GM12891 (cell line): ENCODE measurements at regions not wholly inside any gene's neighbourhood (a gene's known extent, or its start where the extent isn't known, plus 50 kb on each side); places are given as distances from the start of the nearest gene placed in this dataset.
"Not testable (repeated sequence)": the region's sequence is repeated elsewhere in the genome, so short reads cannot be mapped to it uniquely, and the experiment has no call there.

ENCODE experiments used
- DNase-seq: peaks from one replicate; pipeline ENCODE4 v3.0.0; 2011; ENCODE audit warnings: low spot score; ENCODE audit not compliant: insufficient read length
- FAIRE-seq: peaks from 2 replicates; lab custom pipeline; 2011; peaks lifted over from hg19 to GRCh38; lab: Jason Lieb, UNC
- PAX5 ChIP-seq: IDR thresholded peaks from 2 replicates; pipeline ENCODE4 v1.6.1; 2011; ENCODE audit warnings: low read length, moderate library complexity, mild to moderate bottlenecking; ENCODE audit not compliant: insufficient read depth, severe bottlenecking
- POLR2A ChIP-seq: IDR thresholded peaks from 2 replicates; pipeline ENCODE4 v1.6.1; 2011; ENCODE audit warnings: low read depth, low read length, control low read depth
- POLR2AphosphoS5 ChIP-seq: IDR thresholded peaks from 2 replicates; pipeline ENCODE4 v1.6.1; 2011; ENCODE audit warnings: low read depth, low read length, control low read depth
- POU2F2 ChIP-seq: IDR thresholded peaks from 2 replicates; pipeline ENCODE4 v1.6.1; 2011; ENCODE audit warnings: low read depth, mild to moderate bottlenecking, control low read depth, low read length, moderate library complexity
- SPI1 ChIP-seq: IDR thresholded peaks from 2 replicates; pipeline ENCODE4 v1.6.1; 2011; ENCODE audit warnings: low read depth, low read length, control low read depth
- TAF1 ChIP-seq: IDR thresholded peaks from 2 replicates; pipeline ENCODE4 v1.6.1; 2011; ENCODE audit warnings: low read depth, low read length, control low read depth

GRCh38 chr4:177528620-177529019 lies 86.4 kb upstream of the AGA start:
- TF ChIP-seq TAF1 (no peak), PAX5 (no peak), POLR2A (no peak), SPI1 (no peak), POU2F2 (no peak), POLR2AphosphoS5 (no peak)
- DNase-seq (no peak), FAIRE-seq (no peak)

GRCh38 chr4:177530561-177530960 lies 88.3 kb upstream of the AGA start:
- TF ChIP-seq SPI1 (no peak), PAX5 (no peak), POU2F2 (no peak), TAF1 (no peak), POLR2AphosphoS5 (no peak), POLR2A (no peak)
- no peak for DNase-seq
- FAIRE-seq: no peak

- FAIRE-seq: no peak
Measured at GRCh38 chr4:177532358-177532757, 90.1 kb upstream of the AGA start.

DNA sequence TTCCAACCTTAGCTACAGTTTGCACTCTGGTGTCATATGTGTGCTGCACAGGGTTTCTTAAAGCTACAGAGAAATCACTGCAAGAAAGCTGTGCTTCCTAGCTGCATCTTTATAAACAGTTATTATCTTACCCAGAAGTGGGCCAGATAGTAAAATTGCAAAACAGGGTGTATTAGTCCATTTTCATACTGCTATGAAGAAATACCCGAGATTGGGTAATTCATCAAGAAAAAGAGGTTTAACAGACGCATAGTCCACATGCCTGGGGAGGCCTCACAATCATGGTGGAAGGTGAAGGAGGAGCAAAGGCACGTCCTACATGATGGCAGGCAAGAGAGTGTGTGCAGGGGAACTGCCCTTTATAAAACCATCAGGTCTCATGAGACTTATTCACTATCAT lies 92.6 kb upstream of the AGA start:
- FAIRE-seq, DNase-seq: not testable (repeated sequence)

More at GRCh38 chr4:177532358-177532757, 90.1 kb upstream of the AGA start:
- no peak for DNase-seq
- TF ChIP-seq SPI1 (no peak), PAX5 (no peak), POLR2AphosphoS5 (no peak), POU2F2 (no peak)

GRCh38 chr4:177546745-177547144 lies 104.5 kb upstream of the AGA start:
- FAIRE-seq (no peak), DNase-seq (no peak)

GRCh38 chr4:177547985-177548384 lies 105.7 kb upstream of the AGA start:
- no peak for FAIRE-seq
- DNase-seq: no peak
- TF ChIP-seq POLR2A (no peak), POU2F2 (no peak), SPI1 (no peak), PAX5 (no peak), TAF1 (no peak), POLR2AphosphoS5 (no peak)

More at GRCh38 chr4:177546745-177547144, 104.5 kb upstream of the AGA start:
- TF ChIP-seq POLR2A (no peak), POLR2AphosphoS5 (no peak), POU2F2 (no peak), PAX5 (no peak), TAF1 (no peak), SPI1 (no peak)

GRCh38 chr4:177555007-177555574 lies 112.9 kb upstream of the AGA start:
- FAIRE-seq (no peak), DNase-seq (peak; percentile 12)
- TF ChIP-seq TAF1 (no peak), POLR2AphosphoS5 (no peak), SPI1 (no peak), PAX5 (no peak), POLR2A (no peak), POU2F2 (no peak)

DNA sequence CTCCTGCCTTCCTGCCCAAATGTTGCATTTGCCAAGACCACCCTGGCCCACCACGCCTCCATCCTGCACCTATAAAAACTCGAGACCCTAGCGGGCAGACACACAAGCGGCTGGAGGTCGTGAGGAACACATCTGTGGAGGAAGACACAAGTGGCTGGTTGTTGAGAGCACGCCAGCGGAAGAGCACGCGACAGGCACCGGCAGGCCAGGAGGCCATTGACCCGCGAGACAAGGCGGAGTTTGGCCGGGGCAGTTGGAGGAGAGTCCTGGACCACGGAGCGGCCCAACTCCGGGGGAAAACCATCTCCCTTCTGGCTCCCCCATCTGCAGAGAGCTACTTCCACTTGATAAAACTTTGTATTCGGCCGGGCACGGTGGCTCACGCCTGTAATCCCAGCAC lies 115.2 kb upstream of the AGA start:
- FAIRE-seq (no peak), DNase-seq (no peak)
- TF ChIP-seq PAX5 (no peak), POLR2AphosphoS5 (no peak), TAF1 (no peak), POU2F2 (no peak), POLR2A (no peak), SPI1 (no peak)

- no peak for DNase-seq
- TF ChIP-seq TAF1 (no peak), POU2F2 (no peak), POLR2AphosphoS5 (no peak), POLR2A (no peak), PAX5 (no peak), SPI1 (no peak)
- FAIRE-seq: no peak
Measured at GRCh38 chr4:177558995-177559394, 116.8 kb upstream of the AGA start.

DNA sequence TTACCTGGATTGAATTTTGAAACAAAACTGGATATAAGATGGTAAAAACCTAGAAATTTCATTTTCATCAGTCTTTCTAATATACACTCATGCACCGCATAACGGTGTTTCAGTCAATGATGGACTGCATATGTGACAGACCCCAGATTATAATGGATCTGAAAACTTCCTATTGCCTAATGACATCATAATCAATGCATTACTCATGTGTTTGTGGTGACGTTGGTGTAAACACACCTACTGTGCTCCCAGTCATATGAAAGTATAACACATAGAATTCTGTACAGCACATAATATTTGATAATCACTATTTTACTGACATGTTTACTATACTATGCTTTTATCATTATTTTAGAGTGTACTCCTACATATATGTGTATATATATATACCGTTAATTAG lies 119.9 kb upstream of the AGA start:
- TF ChIP-seq POLR2A: no peak
- TF ChIP-seq PAX5: no peak
- no peak for TF ChIP-seq TAF1
- TF ChIP-seq POU2F2: no peak
- TF ChIP-seq POLR2AphosphoS5: no peak
- no peak for TF ChIP-seq SPI1
- FAIRE-seq (no peak), DNase-seq (no peak)

- DNase-seq (no peak), FAIRE-seq (no peak)
- TF ChIP-seq PAX5 (no peak), POLR2AphosphoS5 (no peak), TAF1 (no peak), SPI1 (no peak), POLR2A (no peak), POU2F2 (no peak)
Measured at GRCh38 chr4:177562859-177563258, 120.6 kb upstream of the AGA start.
